Trophoblast cell (in vitro differentiated cells and primary cell): ENCODE measurements at regions not wholly inside any gene's neighbourhood (a gene's known extent, or its start where the extent isn't known, plus 50 kb on each side); places are given as distances from the start of the nearest gene placed in this dataset.
"Not testable (repeated sequence)": the region's sequence is repeated elsewhere in the genome, so short reads cannot be mapped to it uniquely, and the experiment has no call there.

ENCODE experiments used
- DNase-seq, 2 donors: peaks; one replicate each; pipeline ENCODE4 v3.0.0-alpha.2; 2016
- H2AFZ ChIP-seq: 2 replicates; pipeline ENCODE4 v1.6.1; 2013; ENCODE audit warnings: low read length, moderate library complexity, mild to moderate bottlenecking; ENCODE audit not compliant: insufficient read depth, poor library complexity
- H2AK5ac ChIP-seq: 2 replicates; pipeline ENCODE4 v1.6.1; 2013; ENCODE audit warnings: mild to moderate bottlenecking, low read length
- H2BK120ac ChIP-seq: 2 replicates; pipeline ENCODE4 v1.6.1; 2013; ENCODE audit warnings: low read length, mild to moderate bottlenecking, moderate library complexity; ENCODE audit not compliant: insufficient read depth, poor library complexity
- H2BK12ac ChIP-seq: 2 replicates; pipeline ENCODE4 v1.6.1; 2013; ENCODE audit warnings: mild to moderate bottlenecking, low read length, moderate library complexity
- H2BK5ac ChIP-seq: 2 replicates; pipeline ENCODE4 v1.6.1; 2013; ENCODE audit warnings: low read length, low read depth, moderate library complexity, mild to moderate bottlenecking; ENCODE audit not compliant: poor library complexity
- H3K14ac ChIP-seq: 2 replicates; pipeline ENCODE4 v1.6.1; 2013; ENCODE audit warnings: mild to moderate bottlenecking, low read length
- H3K18ac ChIP-seq: 2 replicates; pipeline ENCODE4 v1.6.1; 2013; ENCODE audit warnings: mild to moderate bottlenecking, low read length
- H3K23ac ChIP-seq: 2 replicates; pipeline ENCODE4 v1.6.1; 2013; ENCODE audit warnings: low read length
- H3K27ac ChIP-seq: 2 replicates; pipeline ENCODE4 v1.5.1; 2013; ENCODE audit warnings: low read depth, mild to moderate bottlenecking, inconsistent platforms, low read length, moderate library complexity
- H3K27me3 ChIP-seq: 2 replicates; pipeline ENCODE4 v1.6.1; 2013; ENCODE audit warnings: inconsistent platforms, mild to moderate bottlenecking, low read length, moderate library complexity; ENCODE audit not compliant: insufficient read depth
- H3K36me3 ChIP-seq, 2 experiments: 1 replicate in 1 of 2; 2 replicates in 1 of 2; pipeline ENCODE4 v1.6.1; 2013; ENCODE audit warnings: low read length in 2 of 2, mild to moderate bottlenecking in 2 of 2, moderate library complexity in 1 of 2; ENCODE audit not compliant: insufficient read depth in 2 of 2, control insufficient read depth in 1 of 2
- H3K4ac ChIP-seq: 2 replicates; pipeline ENCODE4 v1.6.1; 2013; ENCODE audit warnings: low read depth, mild to moderate bottlenecking, low read length, moderate library complexity
- H3K4me1 ChIP-seq, 2 experiments: 1 replicate in 1 of 2; 2 replicates in 1 of 2; pipeline ENCODE4 v1.6.1; 2013; ENCODE audit warnings: low read length in 2 of 2, mild to moderate bottlenecking in 2 of 2, moderate library complexity in 1 of 2; ENCODE audit not compliant: insufficient read depth in 2 of 2, control insufficient read depth in 1 of 2
- H3K4me2 ChIP-seq: 2 replicates; pipeline ENCODE4 v1.6.1; 2013; ENCODE audit warnings: inconsistent platforms, mild to moderate bottlenecking, low read length, moderate library complexity
- H3K4me3 ChIP-seq: 2 replicates; pipeline ENCODE4 v1.5.1; 2013; ENCODE audit warnings: mild to moderate bottlenecking, low read depth, low read length, inconsistent platforms
- H3K79me1 ChIP-seq: one replicate; pipeline ENCODE4 v1.6.1; 2013; ENCODE audit warnings: low read length
- H3K79me2 ChIP-seq: 2 replicates; pipeline ENCODE4 v1.6.1; 2013; ENCODE audit warnings: low read length, mild to moderate bottlenecking; ENCODE audit not compliant: control insufficient read depth, insufficient read depth, poor library complexity
- H3K9ac ChIP-seq: 2 replicates; pipeline ENCODE4 v1.6.1; 2013; ENCODE audit warnings: mild to moderate bottlenecking, low read length
- H3K9me3 ChIP-seq: 2 replicates; pipeline ENCODE4 v1.6.1; 2013; ENCODE audit warnings: low read depth, mild to moderate bottlenecking, control low read depth, inconsistent platforms, low read length; ENCODE audit not compliant: insufficient read depth
- H4K12ac ChIP-seq: 2 replicates; pipeline ENCODE4 v1.6.1; 2013; ENCODE audit warnings: low read depth, mild to moderate bottlenecking, low read length, moderate library complexity
- H4K8ac ChIP-seq: 2 replicates; pipeline ENCODE4 v1.6.1; 2013; ENCODE audit warnings: low read depth, mild to moderate bottlenecking, low read length, moderate library complexity
- H4K91ac ChIP-seq: one replicate; pipeline ENCODE4 v1.6.1; 2013; ENCODE audit warnings: low read depth, mild to moderate bottlenecking, low read length, moderate library complexity
- WGBS: extraction: QIAGEN DNeasy Blood & Tissue Kit; methylation state at CpG from one replicate; pipeline ENCODE4 v1.1.7; 2013; ENCODE audit warnings: missing lambda C conversion rate; ENCODE audit not compliant: insufficient read length, insufficient coverage; ENCODE audit errors: extremely low coverage; 5-methylcytosine and 5-hydroxymethylcytosine counted together

DNA sequence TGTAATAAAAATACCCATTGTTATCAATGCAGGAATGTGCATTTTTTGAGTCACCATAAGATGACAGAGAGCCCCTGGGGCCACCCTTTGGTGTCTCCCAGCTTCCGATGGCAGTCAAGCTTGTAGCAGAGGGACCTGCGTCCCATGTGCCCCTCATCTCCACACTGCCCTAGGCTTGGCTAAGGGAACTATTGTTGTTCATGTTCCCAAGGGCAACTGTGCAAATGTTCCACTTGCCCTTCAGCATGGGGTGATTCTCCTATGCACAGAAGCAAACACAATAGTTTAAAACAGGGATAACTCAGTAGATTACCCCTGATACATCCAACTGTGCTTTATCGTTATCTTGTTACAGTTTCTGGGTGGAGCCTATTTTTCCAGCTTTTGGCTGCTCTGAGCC is 342.0 kb downstream of the CNTNAP3B start:
- H3K79me1 ChIP-seq, H3K9ac ChIP-seq, H3K36me3 ChIP-seq, DNase-seq, H2BK120ac ChIP-seq, H3K9me3 ChIP-seq, H3K27me3 ChIP-seq, H3K4me2 ChIP-seq, H3K4me3 ChIP-seq, H2BK12ac ChIP-seq, H3K4ac ChIP-seq, H3K18ac ChIP-seq, H2AFZ ChIP-seq, H4K8ac ChIP-seq, H3K23ac ChIP-seq, H4K12ac ChIP-seq, H3K79me2 ChIP-seq, H3K27ac ChIP-seq, H2BK5ac ChIP-seq, H3K4me1 ChIP-seq, H3K14ac ChIP-seq, H4K91ac ChIP-seq, H2AK5ac ChIP-seq: not testable (repeated sequence)
- no CpG with 5 or more reads among the region's 3 CpGs for WGBS

DNA sequence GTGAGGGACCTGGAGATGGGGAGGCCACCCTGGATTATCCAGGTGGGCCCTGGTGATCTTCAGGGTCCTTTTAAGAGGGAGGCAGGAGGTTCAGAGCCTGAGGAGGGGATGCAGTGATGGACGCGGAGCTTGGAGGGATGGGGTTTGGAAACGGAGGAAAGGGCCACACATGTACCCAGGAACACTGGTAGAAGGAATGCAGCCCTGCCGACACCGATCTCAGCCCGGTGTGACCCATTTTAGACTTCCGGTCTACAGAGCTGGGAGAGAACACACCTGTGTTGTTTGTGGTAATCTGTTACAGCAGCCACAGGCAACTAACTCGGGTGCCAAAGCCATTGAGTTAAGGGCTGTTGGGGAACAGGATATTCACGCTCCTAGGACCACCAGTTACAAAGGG is 345.2 kb downstream of the CNTNAP3B start:
- H2AK5ac ChIP-seq, H3K27me3 ChIP-seq, H2BK120ac ChIP-seq, H3K14ac ChIP-seq, H3K4me1 ChIP-seq, H3K4me3 ChIP-seq, H2AFZ ChIP-seq, H3K4ac ChIP-seq, H3K79me2 ChIP-seq, H3K4me2 ChIP-seq, H2BK5ac ChIP-seq, H4K12ac ChIP-seq, H3K36me3 ChIP-seq, H3K23ac ChIP-seq, H3K9me3 ChIP-seq, H3K18ac ChIP-seq, H3K9ac ChIP-seq, H2BK12ac ChIP-seq, H3K27ac ChIP-seq, H4K8ac ChIP-seq, DNase-seq, H3K79me1 ChIP-seq, H4K91ac ChIP-seq: not testable (repeated sequence)
- WGBS: no CpG with 5 or more reads among the region's 9 CpGs

DNA sequence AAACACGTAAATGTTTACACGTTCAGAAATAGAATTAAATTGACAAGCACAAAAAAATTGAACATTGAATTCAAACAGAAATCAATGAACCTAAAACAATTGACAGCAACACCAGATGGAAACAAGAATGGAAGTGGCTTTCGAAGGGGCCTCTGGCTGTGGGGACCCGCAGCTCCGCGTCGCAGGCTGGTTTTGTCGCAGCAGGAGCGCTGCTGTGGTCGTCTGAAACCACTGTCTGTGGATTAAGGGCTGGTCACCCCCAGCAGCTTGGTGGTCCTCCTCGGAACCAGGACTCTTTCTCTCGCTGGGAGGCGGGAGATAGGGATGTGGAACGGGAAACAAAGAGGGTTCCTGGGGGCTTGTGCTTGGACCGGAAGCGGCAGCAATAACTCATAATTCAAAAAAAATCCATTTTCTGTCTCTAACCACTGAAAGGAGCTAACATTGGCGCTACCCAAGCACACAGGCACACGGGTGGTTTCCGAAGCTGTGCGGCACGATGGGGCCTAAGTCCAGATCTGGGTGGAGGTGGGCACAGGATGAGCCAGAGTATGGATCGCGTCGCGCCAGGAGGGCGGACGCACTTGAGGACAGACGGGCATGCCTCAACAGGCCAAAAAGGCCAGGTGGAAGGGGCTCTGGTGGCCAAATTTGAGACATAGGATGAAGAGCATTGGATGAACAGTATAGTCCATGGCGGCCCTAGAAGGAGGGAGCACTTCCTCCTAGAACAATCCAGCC is 346.0 kb downstream of the CNTNAP3B start:
- not testable (repeated sequence) for H3K14ac ChIP-seq

DNA sequence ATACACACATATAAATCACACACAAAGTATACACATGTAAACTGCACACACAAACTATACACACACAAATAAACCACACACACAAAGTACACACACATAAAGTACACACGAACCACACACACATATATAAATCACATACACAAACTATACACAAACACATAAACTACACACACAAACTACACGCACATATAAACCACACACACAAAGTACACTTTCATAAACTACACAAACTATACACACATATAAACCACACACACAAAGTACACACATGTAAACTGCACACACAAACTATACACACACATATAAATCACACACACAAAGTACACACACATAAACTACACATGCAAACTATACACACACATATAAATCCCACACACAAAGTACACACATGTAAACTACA is 347.3 kb downstream of the CNTNAP3B start:
- not testable (repeated sequence) for H3K23ac ChIP-seq, H3K27me3 ChIP-seq, H2BK5ac ChIP-seq, H3K36me3 ChIP-seq, H2AK5ac ChIP-seq, H3K4me3 ChIP-seq, H4K8ac ChIP-seq, H2BK120ac ChIP-seq, H2AFZ ChIP-seq, H3K14ac ChIP-seq, H4K91ac ChIP-seq, DNase-seq, H3K79me1 ChIP-seq, H3K27ac ChIP-seq, H3K9me3 ChIP-seq, H3K18ac ChIP-seq, H3K9ac ChIP-seq, H3K79me2 ChIP-seq, H3K4me2 ChIP-seq, H3K4ac ChIP-seq, H3K4me1 ChIP-seq, H4K12ac ChIP-seq, H2BK12ac ChIP-seq
- 100% methylated on average over 1 of the region's 2 CpGs for WGBS

More for the DNA sequence above, 346.0 kb downstream of the CNTNAP3B start:
- H3K36me3 ChIP-seq, H3K9ac ChIP-seq, H3K27ac ChIP-seq, H3K4ac ChIP-seq, H2AFZ ChIP-seq, H3K18ac ChIP-seq, H3K79me1 ChIP-seq, H2BK120ac ChIP-seq, H3K23ac ChIP-seq, H3K4me1 ChIP-seq, DNase-seq, H3K27me3 ChIP-seq, H3K4me2 ChIP-seq, H3K79me2 ChIP-seq, H2BK5ac ChIP-seq, H3K4me3 ChIP-seq, H2BK12ac ChIP-seq, H3K9me3 ChIP-seq, H2AK5ac ChIP-seq, H4K12ac ChIP-seq, H4K91ac ChIP-seq, H4K8ac ChIP-seq: not testable (repeated sequence)
- no CpG with 5 or more reads among the region's 29 CpGs for WGBS
